ENCODE measurements at regions not wholly inside any gene's neighbourhood (a gene's known extent, or its start where the extent isn't known, plus 50 kb on each side); places are given as distances from the start of the nearest gene placed in this dataset.

- no peaks in the 10 kb centered on the region for H3K4me1 ChIP-seq (ENCODE audit: control insufficient read depth, insufficient read depth, low read length)
- ChIA-PET CTCF (no interaction called here), POLR2A (no interaction called here), RAD21 (ENCODE audit: unreplicated experiment) (no interaction called here), SMC1A (ENCODE audit: uncharacterized antibody, unreplicated experiment) (no interaction called here)
- H3K9me3 ChIP-seq (replicated peaks; ENCODE audit: control insufficient read depth, insufficient read depth, low read length), result no peaks in the 10 kb centered on the region
- FAIRE-seq (no peak), DNase-seq (ENCODE audit: low read depth, low spot score) (no peak), ATAC-seq (no peak)
- TF ChIP-seq ZNF622 (IDR thresholded peaks at IDR 0.05) (no peak), EGR1 (IDR thresholded peaks at IDR 0.05; ENCODE audit: borderline replicate concordance in 1 of 2, low read depth in 2 of 2, low read length in 2 of 2) (no peak), E2F8 (IDR thresholded peaks at IDR 0.05; ENCODE audit: low read depth, partially characterized antibody) (no peak), POLR2AphosphoS2 (IDR thresholded peaks at IDR 0.05; ENCODE audit: low read depth, low read length) (no peak), JUND (IDR thresholded peaks at IDR 0.05; ENCODE audit: low read depth, low read length) (no peak), CHD1 (IDR thresholded peaks at IDR 0.05; ENCODE audit: low read depth, low read length) (no peak), NFXL1 (IDR thresholded peaks at IDR 0.05; ENCODE audit: borderline replicate concordance) (no peak), EZH2 (IDR thresholded peaks at IDR 0.05; ENCODE audit: borderline replicate concordance, control insufficient read depth, low read depth, low read length) (no peak), STAT1 (conservative IDR thresholded peaks at IDR 0.05) (no peak)
- no peaks in the 10 kb centered on the region for H3K36me3 ChIP-seq (ENCODE audit: control insufficient read depth in 2 of 2, insufficient read depth in 2 of 2, low read length in 1 of 2)
- intact Hi-C loops (cut with micrococcal nuclease; ENCODE audit: unreplicated experiment) (no loop called here), in situ Hi-C loops (cut with MboI) (no loop called here)
- no peak overlapping the region for H2AFZ ChIP-seq (ENCODE audit: control insufficient read depth, low read depth, low read length)
- H4K20me1 ChIP-seq (ENCODE audit: control insufficient read depth, insufficient read depth), result no peaks in the 10 kb centered on the region
- H3K27me3 ChIP-seq (replicated peaks in 1 of 2; ENCODE audit: control insufficient read depth in 2 of 2, insufficient read depth in 2 of 2, low read length in 1 of 2), result no peaks in the 10 kb centered on the region; a peak in 1 of 4 replicates
- no peak overlapping the region for H3K9ac ChIP-seq (ENCODE audit: control insufficient read depth, insufficient read depth, low read length)
- no peak overlapping the region for H3K27ac ChIP-seq (ENCODE audit: control insufficient read depth, insufficient read depth)
- no peaks in the 10 kb centered on the region for H3K79me2 ChIP-seq (ENCODE audit: control insufficient read depth, insufficient read depth, low read length)
- H3K4me3 ChIP-seq, result no peak overlapping the region
- no TSS peak for BruUV-seq (replicated peaks)
- 6% methylated on average over 2 of the region's 2 CpGs for WGBS (ENCODE audit: insufficient coverage, insufficient replicate concordance, low lambda C conversion rate, missing lambda C conversion rate)
- no peak overlapping the region for H3K4me2 ChIP-seq (ENCODE audit: control insufficient read depth, insufficient read depth)
Observed at GRCh38 chr6:121886223-121886830, 450.9 kb downstream of the GJA1 start.

Measured in GM12878 (cell line).